Activated CD4-positive, alpha-beta T cell treated with anti-CD3 and anti-CD28 coated beads, Interleukin-2, amount 10 ng/mL, durations not matched to agents 7 days and 5 days (primary cell): ENCODE measurements at regions not wholly inside any gene's neighbourhood (a gene's known extent, or its start where the extent isn't known, plus 50 kb on each side); places are given as distances from the start of the nearest gene placed in this dataset.

Source experiments
- CTCF ChIA-PET: fragments of 350-600 bp; sonication (Branson Sonifier 250); formaldehyde crosslinking; loops from one replicate; lab custom pipeline; 2021; ENCODE audit warnings: antibody characterized with exemption; lab: Charles Lee
- POLR2A ChIA-PET: fragments of 350-600 bp; sonication (Branson Sonifier 250); formaldehyde crosslinking; loops from one replicate; lab custom pipeline; 2021; ENCODE audit warnings: antibody characterized with exemption; lab: Charles Lee
- DNase-seq: peaks from one replicate; pipeline ENCODE4 v3.0.0-alpha.2; 2020
- H3K27ac Mint-ChIP-seq: one replicate; pipeline ENCODE4 v1.8.0; 2021; ENCODE audit warnings: mild to moderate bottlenecking, moderate library complexity, mixed read lengths
- H3K27me3 Mint-ChIP-seq: one replicate; pipeline ENCODE4 v1.8.0; 2021; ENCODE audit warnings: mixed read lengths
- H3K36me3 Mint-ChIP-seq: one replicate; pipeline ENCODE4 v1.8.0; 2021; ENCODE audit warnings: low read depth, mixed read lengths
- H3K4me1 Mint-ChIP-seq: one replicate; pipeline ENCODE4 v1.8.0; 2021; ENCODE audit warnings: mixed read lengths
- H3K4me3 Mint-ChIP-seq: one replicate; pipeline ENCODE4 v1.8.0; 2021; ENCODE audit warnings: mild to moderate bottlenecking, moderate library complexity, mixed read lengths
- H3K9me3 Mint-ChIP-seq: one replicate; pipeline ENCODE4 v1.8.0; 2021; ENCODE audit warnings: mixed read lengths

DNA sequence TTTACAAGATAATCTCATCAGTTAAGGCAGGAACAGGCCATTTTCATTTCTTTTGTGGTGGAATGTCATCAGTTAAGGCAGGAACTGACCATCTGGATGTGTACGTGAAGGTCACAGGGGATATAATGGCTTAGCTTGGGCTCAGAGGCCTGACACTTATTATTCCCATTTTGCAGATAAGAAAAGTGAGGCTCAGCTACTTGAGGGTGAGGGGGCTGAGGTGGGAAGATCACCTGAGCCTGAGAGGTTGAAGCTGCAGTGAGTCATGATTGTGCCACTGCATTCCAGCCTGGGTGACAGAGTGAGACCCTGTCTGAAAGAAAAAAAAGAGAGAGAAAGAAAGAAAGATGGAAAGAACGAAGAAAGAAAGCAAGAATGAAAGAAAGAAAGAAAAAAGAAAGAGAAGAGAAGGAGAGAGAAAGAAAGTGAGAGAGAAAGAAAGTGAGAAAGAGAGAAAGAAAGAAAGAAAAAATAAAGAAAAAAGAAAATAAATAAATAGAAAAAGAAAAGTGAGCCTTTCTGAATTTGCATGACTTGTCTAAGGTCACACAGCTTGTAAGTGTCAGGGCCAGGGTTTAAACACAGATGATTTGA, 142.0 kb downstream of the TMEM30B start:
- Mint-ChIP-seq H3K36me3 (no peaks in the 10 kb centered on the region), H3K27ac (no peak overlapping the region), H3K27me3 (peaks cover 4% of the 10 kb centered on the region), H3K9me3 (peaks cover 15% of the 10 kb centered on the region), H3K4me3 (no peak overlapping the region), H3K4me1 (no peaks in the 10 kb centered on the region)
- DNase-seq: no peak
- POLR2A ChIA-PET: no interaction called here
- CTCF ChIA-PET: no interaction called here

DNA sequence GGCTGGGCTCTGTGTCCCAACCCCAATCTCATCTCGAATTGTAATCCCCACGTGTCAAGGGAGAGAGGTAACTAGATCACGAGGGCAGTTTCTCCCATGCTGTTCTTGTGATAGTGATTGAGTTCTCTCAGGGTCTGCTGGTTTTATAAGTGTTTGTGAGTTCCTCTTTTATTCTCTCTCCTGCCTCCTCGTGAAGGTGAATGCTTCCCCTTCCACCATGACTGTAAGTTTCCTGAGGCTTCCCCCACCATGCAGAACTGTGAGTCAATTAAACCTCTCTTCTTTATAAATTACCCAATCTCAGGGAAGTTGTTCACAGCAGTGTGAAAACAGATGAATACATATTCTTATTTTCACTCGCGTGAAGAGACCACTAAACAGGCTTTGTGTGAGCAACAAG, 148.2 kb downstream of the TMEM30B start:
- no peak for DNase-seq
- H3K27ac Mint-ChIP-seq: no peak overlapping the region
- no peaks in the 10 kb centered on the region for H3K36me3 Mint-ChIP-seq
- H3K4me3 Mint-ChIP-seq: no peak overlapping the region
- peaks cover 4% of the 10 kb centered on the region for H3K27me3 Mint-ChIP-seq
- H3K4me1 Mint-ChIP-seq: no peaks in the 10 kb centered on the region
- ChIA-PET CTCF (no interaction called here), POLR2A (no interaction called here)
- peaks cover 3% of the 10 kb centered on the region for H3K9me3 Mint-ChIP-seq

DNA sequence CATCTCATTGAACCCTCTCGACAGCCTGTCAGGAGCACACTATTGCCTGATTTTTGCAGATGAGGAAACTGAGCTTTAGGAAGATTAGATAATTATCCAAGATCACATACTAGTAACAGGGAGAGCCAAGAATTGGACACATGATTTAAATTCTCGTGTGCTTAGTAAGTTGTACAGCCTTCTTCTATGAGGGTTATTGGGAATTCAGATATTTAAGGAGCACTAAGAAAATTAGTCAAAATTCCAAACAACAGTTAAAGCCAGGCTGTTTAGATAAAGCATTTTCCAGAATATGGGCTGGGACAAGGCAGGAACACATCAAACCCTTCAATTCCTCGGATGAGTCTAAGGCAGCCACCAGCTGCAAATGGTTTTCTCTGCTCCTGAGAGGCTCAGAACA, 148.8 kb downstream of the TMEM30B start:
- no peak for DNase-seq
- Mint-ChIP-seq H3K27ac (no peak overlapping the region), H3K9me3 (peaks cover 2% of the 10 kb centered on the region), H3K4me1 (no peaks in the 10 kb centered on the region), H3K36me3 (no peaks in the 10 kb centered on the region), H3K27me3 (peaks cover 3% of the 10 kb centered on the region), H3K4me3 (no peak overlapping the region)
- ChIA-PET CTCF (no interaction called here), POLR2A (no interaction called here)

DNA sequence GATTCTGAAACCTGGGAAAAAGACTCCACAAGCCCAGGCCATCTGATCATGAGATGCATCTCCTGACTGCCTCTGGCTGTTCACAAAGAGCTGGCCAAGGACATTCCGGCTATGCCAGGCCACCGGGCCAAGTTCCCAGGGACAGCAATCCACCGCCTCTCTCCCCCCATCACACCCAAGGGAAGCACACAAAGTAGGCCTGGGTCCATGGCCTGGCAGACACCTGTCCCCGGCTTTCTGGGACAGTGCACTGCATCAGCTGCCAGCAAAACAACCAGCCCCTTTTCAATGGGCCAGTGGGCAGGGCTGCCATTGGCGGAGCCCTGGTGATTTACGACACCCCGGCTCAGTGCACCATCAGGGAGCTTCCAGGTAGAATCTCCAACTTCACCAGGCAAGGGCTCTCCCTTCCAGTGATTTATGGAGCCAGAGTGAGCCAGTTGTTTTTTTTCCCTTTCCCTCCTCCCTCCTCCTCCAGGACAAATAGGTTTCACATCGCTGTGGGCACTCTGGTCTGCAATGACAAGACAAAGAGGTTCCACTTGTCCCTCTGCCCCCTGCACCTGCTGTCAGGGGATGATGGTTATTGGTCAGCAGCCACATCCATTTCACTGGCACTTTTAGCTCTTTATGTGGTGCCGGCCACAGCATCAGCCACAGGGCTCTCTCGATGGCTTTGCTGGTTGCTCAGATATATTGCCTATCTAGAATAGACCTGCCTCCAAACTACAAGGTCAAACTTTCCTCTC, 149.6 kb downstream of the SLC38A6 start:
- ChIA-PET POLR2A (interaction anchor here (0.5 kb wide), 1 partner anchor 10 kb away, joined by 3 read pairs; no protein-coding TSS in a partner anchor), CTCF (no interaction called here)
- H3K9me3 Mint-ChIP-seq: no peaks in the 10 kb centered on the region
- no peak for DNase-seq
- peaks cover 9% of the 10 kb centered on the region for H3K27me3 Mint-ChIP-seq
- H3K27ac Mint-ChIP-seq: no peak overlapping the region
- no peaks in the 10 kb centered on the region for H3K36me3 Mint-ChIP-seq
- no peak overlapping the region for H3K4me3 Mint-ChIP-seq
- no peaks in the 10 kb centered on the region for H3K4me1 Mint-ChIP-seq

DNA sequence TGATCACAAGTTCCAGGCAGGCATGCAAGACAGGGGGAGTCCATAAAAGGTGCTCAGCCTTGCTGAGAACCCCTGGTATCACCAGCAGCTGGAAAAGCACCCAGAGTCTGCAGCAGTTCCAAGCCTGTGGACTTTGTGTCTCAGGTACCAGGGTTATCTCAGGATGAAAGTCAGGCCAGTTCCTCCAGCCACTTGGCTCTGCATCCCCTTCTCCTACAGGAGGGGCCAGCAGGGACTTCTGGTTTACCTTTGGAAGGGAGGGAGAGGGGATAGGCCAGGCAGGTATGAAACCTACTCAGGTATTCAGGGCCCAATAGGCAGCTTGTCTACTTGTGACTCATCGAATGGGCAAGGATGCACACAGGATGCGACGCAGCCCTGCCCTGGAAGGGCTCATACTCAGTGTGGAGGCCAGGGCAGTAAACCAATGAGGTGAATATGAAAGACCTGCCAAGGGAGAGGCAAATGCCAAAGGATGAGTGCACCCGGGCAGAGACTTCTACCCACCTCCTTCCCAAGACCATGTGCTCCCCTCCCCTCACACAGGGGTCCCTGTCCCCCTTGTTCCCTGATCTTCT, 148.2 kb downstream of the SLC38A6 start:
- Mint-ChIP-seq H3K4me1 (no peaks in the 10 kb centered on the region), H3K27me3 (peaks cover 6% of the 10 kb centered on the region), H3K4me3 (no peak overlapping the region), H3K9me3 (no peaks in the 10 kb centered on the region), H3K36me3 (no peaks in the 10 kb centered on the region), H3K27ac (no peak overlapping the region)
- POLR2A ChIA-PET: no interaction called here
- DNase-seq: no peak
- CTCF ChIA-PET: interaction anchor here (0.7 kb wide), 1 partner anchor 71 kb away, joined by 3 read pairs; no protein-coding TSS in a partner anchor

- H3K4me1 Mint-ChIP-seq: no peaks in the 10 kb centered on the region
- ChIA-PET POLR2A (no interaction called here), CTCF (interaction anchor here (0.7 to 0.8 kb wide), 2 partner anchors 71 to 129 kb away, joined by 3 to 4 read pairs; no protein-coding TSS in a partner anchor)
- DNase-seq: no peak
- H3K9me3 Mint-ChIP-seq: no peaks in the 10 kb centered on the region
- H3K36me3 Mint-ChIP-seq: no peaks in the 10 kb centered on the region
- peaks cover 6% of the 10 kb centered on the region for H3K27me3 Mint-ChIP-seq
- no peak overlapping the region for H3K4me3 Mint-ChIP-seq
- no peak overlapping the region for H3K27ac Mint-ChIP-seq
Observed at GRCh38 chr14:61128382-61129167, 147.5 kb downstream of the SLC38A6 start.

DNA sequence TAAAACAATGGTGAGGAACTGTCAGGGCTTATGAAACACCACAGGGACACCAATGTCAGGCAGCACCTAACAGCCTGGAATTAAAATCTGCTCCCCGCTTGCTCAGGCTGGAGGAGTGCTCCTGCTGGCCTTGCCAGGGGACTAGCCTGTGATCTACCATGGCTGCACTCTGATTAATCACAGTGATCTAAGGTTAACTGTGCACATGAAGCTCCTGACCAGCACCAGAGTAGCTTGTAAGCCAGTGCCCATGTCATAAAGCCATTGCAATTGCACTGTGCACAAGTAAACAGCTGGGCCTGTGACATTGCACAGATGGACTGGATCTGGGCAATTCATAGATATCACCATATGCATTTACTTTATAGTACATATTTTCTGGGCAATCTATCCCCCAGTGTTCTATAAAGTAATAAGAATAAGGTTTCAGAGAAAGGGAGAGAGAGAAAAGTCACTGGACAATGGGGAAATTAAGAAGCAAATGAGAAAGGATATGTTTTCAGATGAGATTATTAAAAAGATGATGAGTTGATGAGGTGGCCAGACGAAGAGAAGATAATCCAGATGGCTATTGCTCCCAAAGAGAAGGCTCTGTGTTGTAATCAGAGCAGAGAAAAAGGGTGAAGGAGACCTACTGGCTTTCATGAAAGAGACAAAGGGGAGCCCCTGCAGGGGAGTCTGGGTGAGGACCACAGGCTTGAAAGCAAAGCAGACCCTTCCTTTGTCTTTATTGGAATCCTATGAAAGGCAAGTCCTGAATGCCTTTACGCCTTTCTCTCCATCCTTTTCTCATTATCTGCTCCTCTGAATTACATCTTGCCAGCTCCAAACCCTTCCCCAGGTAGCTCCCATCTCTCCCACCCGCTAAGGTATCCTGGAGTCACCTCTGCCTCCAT, 145.8 kb downstream of the SLC38A6 start:
- DNase-seq: no peak
- H3K4me1 Mint-ChIP-seq: no peaks in the 10 kb centered on the region
- H3K4me3 Mint-ChIP-seq: no peak overlapping the region
- no peak overlapping the region for H3K27ac Mint-ChIP-seq
- ChIA-PET CTCF (interaction anchor here (0.6 to 0.7 kb wide), 2 partner anchors 15 to 26 kb away, joined by 3 to 4 read pairs; no protein-coding TSS in a partner anchor), POLR2A (no interaction called here)
- no peaks in the 10 kb centered on the region for H3K9me3 Mint-ChIP-seq
- H3K36me3 Mint-ChIP-seq: no peaks in the 10 kb centered on the region
- H3K27me3 Mint-ChIP-seq: peaks cover 6% of the 10 kb centered on the region

DNA sequence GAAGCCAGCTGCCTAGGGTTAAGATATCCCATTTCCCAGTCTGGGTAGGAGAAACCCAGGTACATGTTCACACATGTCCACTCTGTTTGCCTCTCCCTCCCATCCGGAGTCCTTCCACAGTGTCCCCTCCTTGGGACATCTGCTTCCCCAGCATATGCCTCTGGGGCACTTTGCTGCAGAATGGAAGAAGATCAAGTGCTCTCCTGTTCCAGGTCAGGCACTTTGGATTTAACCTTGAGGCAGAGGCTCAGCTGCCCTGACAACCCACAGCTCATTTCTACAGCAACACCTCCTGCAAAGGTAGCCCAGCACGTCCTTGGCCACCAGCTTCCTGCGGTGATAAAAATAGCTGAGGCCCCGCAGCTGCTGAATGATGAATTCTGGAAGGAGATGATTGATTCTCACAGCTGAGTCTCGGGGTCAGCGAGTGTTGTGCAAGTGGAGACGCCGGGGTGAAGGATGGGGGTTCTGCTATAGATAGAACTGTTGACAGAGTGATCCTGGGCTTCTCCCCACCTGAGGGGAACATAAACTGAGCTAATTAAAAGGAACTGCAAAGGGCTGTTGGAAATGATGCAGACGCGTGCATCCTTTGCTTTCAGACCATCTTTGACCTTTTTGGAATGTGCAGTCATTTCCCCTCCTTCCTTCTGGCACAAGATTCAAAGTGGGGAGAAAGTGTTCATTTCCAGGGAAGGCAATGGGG, 145.0 kb downstream of the SLC38A6 start:
- H3K9me3 Mint-ChIP-seq: no peaks in the 10 kb centered on the region
- no peak for DNase-seq
- POLR2A ChIA-PET: no interaction called here
- no peaks in the 10 kb centered on the region for H3K36me3 Mint-ChIP-seq
- no peak overlapping the region for H3K4me3 Mint-ChIP-seq
- H3K27ac Mint-ChIP-seq: no peak overlapping the region
- H3K27me3 Mint-ChIP-seq: peaks cover 6% of the 10 kb centered on the region
- CTCF ChIA-PET: interaction anchor here (0.6 to 0.7 kb wide), 2 partner anchors 12 to 26 kb away, joined by 3 to 4 read pairs; no protein-coding TSS in a partner anchor
- H3K4me1 Mint-ChIP-seq: no peaks in the 10 kb centered on the region

GRCh38 chr14:61125041-61125866, 144.2 kb downstream of the SLC38A6 start:
- no peak overlapping the region for H3K4me3 Mint-ChIP-seq
- peaks cover 2% of the 10 kb centered on the region for H3K9me3 Mint-ChIP-seq
- no peak overlapping the region for H3K27ac Mint-ChIP-seq
- H3K4me1 Mint-ChIP-seq: peaks cover 4% of the 10 kb centered on the region
- POLR2A ChIA-PET: no interaction called here
- H3K36me3 Mint-ChIP-seq: no peaks in the 10 kb centered on the region
- CTCF ChIA-PET: interaction anchor here (0.7 kb wide), 1 partner anchor 11 kb away, joined by 3 read pairs; no protein-coding TSS in a partner anchor
- DNase-seq: no peak
- peaks cover 6% of the 10 kb centered on the region for H3K27me3 Mint-ChIP-seq

GRCh38 chr14:61122862-61123261, 141.8 kb downstream of the SLC38A6 start:
- Mint-ChIP-seq H3K4me3 (no peak overlapping the region), H3K9me3 (peaks cover 4% of the 10 kb centered on the region), H3K36me3 (no peaks in the 10 kb centered on the region), H3K27me3 (peaks cover 6% of the 10 kb centered on the region), H3K4me1 (peaks cover 5% of the 10 kb centered on the region), H3K27ac (no peak overlapping the region)
- DNase-seq: no peak
- POLR2A ChIA-PET: no interaction called here
- CTCF ChIA-PET: interaction anchor here (1.2 kb wide), 1 partner anchor 13 kb away, joined by 3 read pairs; no protein-coding TSS in a partner anchor

DNA sequence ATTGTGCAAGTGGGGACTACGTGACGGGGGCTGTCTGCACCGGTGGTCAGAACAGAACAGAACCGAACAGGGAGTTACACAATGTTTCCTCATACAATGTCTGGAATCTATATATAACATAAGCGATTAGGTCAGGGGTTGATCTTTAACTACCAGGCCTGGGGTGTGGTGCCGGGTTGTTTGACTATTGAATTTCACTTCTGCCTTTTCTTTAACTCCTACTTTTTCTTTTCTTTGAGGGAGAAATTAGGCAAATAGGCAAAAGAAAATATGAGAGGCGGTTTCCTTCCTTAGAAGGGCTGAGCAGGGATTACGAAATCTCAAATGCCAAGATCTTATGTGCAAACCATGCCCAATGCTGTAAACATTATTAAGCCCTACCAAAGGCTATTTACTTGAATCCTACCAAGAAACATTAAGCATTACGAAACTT, 140.3 kb downstream of the SLC38A6 start:
- no peak overlapping the region for H3K4me3 Mint-ChIP-seq
- DNase-seq: no peak
- POLR2A ChIA-PET: no interaction called here
- peaks cover 5% of the 10 kb centered on the region for H3K4me1 Mint-ChIP-seq
- CTCF ChIA-PET: interaction anchor here (1.2 kb wide), 1 partner anchor 11 kb away, joined by 3 read pairs; no protein-coding TSS in a partner anchor
- H3K36me3 Mint-ChIP-seq: no peaks in the 10 kb centered on the region
- H3K27ac Mint-ChIP-seq: no peak overlapping the region
- peaks cover 2% of the 10 kb centered on the region for H3K27me3 Mint-ChIP-seq
- H3K9me3 Mint-ChIP-seq: peaks cover 4% of the 10 kb centered on the region
